MM.1S (cell line): ENCODE measurements at regions not wholly inside any gene's neighbourhood (a gene's known extent, or its start where the extent isn't known, plus 50 kb on each side); places are given as distances from the start of the nearest gene placed in this dataset.

Experiments
- DNase-seq: peaks from one replicate; pipeline ENCODE4 v3.0.0-alpha.2; 2015
- H2AFZ ChIP-seq: fragments of 300-600 bp; sonication (generic); 2 replicates; pipeline ENCODE4 v1.6.0; 2016; ENCODE audit warnings: antibody characterized with exemption, low read length
- H3F3A ChIP-seq: fragments of 300-600 bp; sonication (generic); 2 replicates; pipeline ENCODE4 v1.6.1; 2016; ENCODE audit warnings: mild to moderate bottlenecking, antibody characterized with exemption, low read length, moderate library complexity, mixed read lengths; ENCODE audit not compliant: insufficient read depth
- H3K27ac ChIP-seq: fragments of 300-600 bp; sonication (generic); 2 replicates; pipeline ENCODE4 v1.5.1; 2016; ENCODE audit warnings: mild to moderate bottlenecking, low read length
- H3K27me3 ChIP-seq: fragments of 300-600 bp; sonication (generic); replicated peaks from 2 replicates; pipeline ENCODE4 v1.6.0; 2016; ENCODE audit warnings: low read length; ENCODE audit not compliant: insufficient read depth
- H3K36me3 ChIP-seq: fragments of 300-600 bp; sonication (generic); replicated peaks from 2 replicates; pipeline ENCODE4 v1.6.1; 2016; ENCODE audit warnings: mild to moderate bottlenecking, low read length, mixed read lengths; ENCODE audit not compliant: insufficient read depth
- H3K4me1 ChIP-seq: fragments of 300-600 bp; sonication (generic); 2 replicates; pipeline ENCODE4 v1.6.1; 2016; ENCODE audit warnings: low read length, mixed read lengths
- H3K4me2 ChIP-seq: fragments of 300-600 bp; sonication (generic); 2 replicates; pipeline ENCODE4 v1.6.0; 2016; ENCODE audit warnings: low read depth, low read length
- H3K4me3 ChIP-seq: fragments of 300-600 bp; sonication (generic); 2 replicates; pipeline ENCODE4 v1.5.1; 2016; ENCODE audit warnings: low read length, mixed read lengths
- H3K79me2 ChIP-seq: fragments of 300-600 bp; sonication (generic); 2 replicates; pipeline ENCODE4 v1.6.1; 2016; ENCODE audit warnings: mixed run types, low read length, mixed read lengths
- H3K9ac ChIP-seq: fragments of 300-600 bp; sonication (generic); 2 replicates; pipeline ENCODE4 v1.6.1; 2016; ENCODE audit warnings: low read length, mixed read lengths
- H3K9me2 ChIP-seq: fragments of 300-600 bp; sonication (generic); replicated peaks from 2 replicates; pipeline ENCODE4 v1.6.1; 2016; ENCODE audit warnings: mild to moderate bottlenecking, low read length, mixed read lengths; ENCODE audit not compliant: insufficient read depth
- H3K9me3 ChIP-seq: fragments of 300-600 bp; sonication (generic); replicated peaks from 2 replicates; pipeline ENCODE4 v1.6.1; 2016; ENCODE audit warnings: mild to moderate bottlenecking, low read length, mixed read lengths; ENCODE audit not compliant: insufficient read depth
- H4K20me1 ChIP-seq: fragments of 300-600 bp; sonication (generic); 2 replicates; pipeline ENCODE4 v1.6.1; 2016; ENCODE audit warnings: mild to moderate bottlenecking, low read length, moderate library complexity, mixed read lengths; ENCODE audit not compliant: insufficient read depth
- EZH2 ChIP-seq: fragments of 300-600 bp; sonication (generic); optimal IDR thresholded peaks from 2 replicates; pipeline ENCODE3; 2017; ENCODE audit warnings: low read depth, mild to moderate bottlenecking, antibody characterized with exemption, low read length, mixed read lengths
- EZH2phosphoT487 ChIP-seq: fragments of 300-600 bp; sonication (generic); IDR thresholded peaks from 2 replicates; pipeline ENCODE4 v1.6.1; 2018; ENCODE audit warnings: antibody characterized with exemption, low read length
- TF ChIP-seq, protein P1 (sequence below): fragments of 300-600 bp; sonication (generic); IDR thresholded peaks from 2 replicates; pipeline ENCODE4 v1.5.1; 2016; ENCODE audit warnings: antibody characterized with exemption, low read length, mixed read lengths

- Histone ChIP-seq H3F3A (no peaks in the 10 kb centered on the region), H3K4me3 (no peak overlapping the region), H3K4me1 (no peaks in the 10 kb centered on the region), H3K9me2 (no peaks in the 10 kb centered on the region), H3K9me3 (no peaks in the 10 kb centered on the region), H2AFZ (no peak overlapping the region), H3K27ac (no peak overlapping the region), H3K36me3 (no peaks in the 10 kb centered on the region), H3K9ac (no peak overlapping the region), H3K27me3 (no peaks in the 10 kb centered on the region), H4K20me1 (no peaks in the 10 kb centered on the region), H3K4me2 (no peak overlapping the region), H3K79me2 (no peaks in the 10 kb centered on the region)
- DNase-seq, result no peak
- TF ChIP-seq, protein P1, sequence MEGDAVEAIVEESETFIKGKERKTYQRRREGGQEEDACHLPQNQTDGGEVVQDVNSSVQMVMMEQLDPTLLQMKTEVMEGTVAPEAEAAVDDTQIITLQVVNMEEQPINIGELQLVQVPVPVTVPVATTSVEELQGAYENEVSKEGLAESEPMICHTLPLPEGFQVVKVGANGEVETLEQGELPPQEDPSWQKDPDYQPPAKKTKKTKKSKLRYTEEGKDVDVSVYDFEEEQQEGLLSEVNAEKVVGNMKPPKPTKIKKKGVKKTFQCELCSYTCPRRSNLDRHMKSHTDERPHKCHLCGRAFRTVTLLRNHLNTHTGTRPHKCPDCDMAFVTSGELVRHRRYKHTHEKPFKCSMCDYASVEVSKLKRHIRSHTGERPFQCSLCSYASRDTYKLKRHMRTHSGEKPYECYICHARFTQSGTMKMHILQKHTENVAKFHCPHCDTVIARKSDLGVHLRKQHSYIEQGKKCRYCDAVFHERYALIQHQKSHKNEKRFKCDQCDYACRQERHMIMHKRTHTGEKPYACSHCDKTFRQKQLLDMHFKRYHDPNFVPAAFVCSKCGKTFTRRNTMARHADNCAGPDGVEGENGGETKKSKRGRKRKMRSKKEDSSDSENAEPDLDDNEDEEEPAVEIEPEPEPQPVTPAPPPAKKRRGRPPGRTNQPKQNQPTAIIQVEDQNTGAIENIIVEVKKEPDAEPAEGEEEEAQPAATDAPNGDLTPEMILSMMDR, result no peak
These were observed 132.9 kb downstream of the SREK1 start for GRCh38 chr5:66276986-66277385.

- H3K36me3 ChIP-seq, result no peaks in the 10 kb centered on the region
- no peaks in the 10 kb centered on the region for H3K4me1 ChIP-seq
- DNase-seq, result no peak
- no peaks in the 10 kb centered on the region for H3K9me2 ChIP-seq
- TF ChIP-seq EZH2phosphoT487, result no peak
- TF ChIP-seq, protein P1, result no peak
- no peak for TF ChIP-seq EZH2
- no peaks in the 10 kb centered on the region for H3K79me2 ChIP-seq
- H3K27ac ChIP-seq, result no peak overlapping the region
- no peaks in the 10 kb centered on the region for H3K27me3 ChIP-seq
- no peaks in the 10 kb centered on the region for H4K20me1 ChIP-seq
- H3K4me2 ChIP-seq, result no peak overlapping the region
- H3F3A ChIP-seq, result no peaks in the 10 kb centered on the region
- no peak overlapping the region for H2AFZ ChIP-seq
- no peak overlapping the region for H3K4me3 ChIP-seq
- no peaks in the 10 kb centered on the region for H3K9me3 ChIP-seq
- H3K9ac ChIP-seq, result no peak overlapping the region
These were observed 133.9 kb downstream of the SREK1 start for GRCh38 chr5:66277981-66278380.

GRCh38 chr5:66281294-66281693 lies 137.2 kb downstream of the SREK1 start:
- H2AFZ ChIP-seq, result no peak overlapping the region
- TF ChIP-seq EZH2 (no peak), EZH2phosphoT487 (no peak)
- TF ChIP-seq, protein P1, result no peak
- no peaks in the 10 kb centered on the region for H3K79me2 ChIP-seq
- no peak overlapping the region for H3K27ac ChIP-seq
- no peaks in the 10 kb centered on the region for H3K27me3 ChIP-seq
- H3K4me1 ChIP-seq, result no peaks in the 10 kb centered on the region
- no peaks in the 10 kb centered on the region for H3K9me2 ChIP-seq
- no peak overlapping the region for H3K9ac ChIP-seq
- no peak for DNase-seq
- H3K4me3 ChIP-seq, result no peak overlapping the region
- no peaks in the 10 kb centered on the region for H3K9me3 ChIP-seq
- H3K36me3 ChIP-seq, result no peaks in the 10 kb centered on the region
- H3K4me2 ChIP-seq, result no peak overlapping the region
- no peaks in the 10 kb centered on the region for H3F3A ChIP-seq
- H4K20me1 ChIP-seq, result no peaks in the 10 kb centered on the region
